ENCODE measurements at regions not wholly inside any gene's neighbourhood (a gene's known extent, or its start where the extent isn't known, plus 50 kb on each side); places are given as distances from the start of the nearest gene placed in this dataset.

GRCh38 chr20:51091406-51092195 lies 68.7 kb upstream of the KCNG1 start:
- H3K27me3 ChIP-seq, result peaks cover 0 to 98% (median 90%) of the 10 kb centered on the region in 7 donors
- intact Hi-C loops (cut with DNase I), result no loop called here
- WGBS, 2 donors, result 30 to 31% methylated on average over 12 of the region's 12 CpGs
- peaks cover 0 to 2% (median 0%) of the 10 kb centered on the region in 9 donors for H3K4me1 ChIP-seq
- no peaks in the 10 kb centered on the region for H3K9me3 ChIP-seq
- no peak for ATAC-seq
- TF ChIP-seq CTCF (IDR thresholded peaks at IDR 0.05), result no peak
- H3K36me3 ChIP-seq, result no peaks in the 10 kb centered on the region
- no peak overlapping the region for H3K4me3 ChIP-seq
- no peak for DNase-seq
- no peak overlapping the region for H3K27ac ChIP-seq

GRCh38 chr20:51089840-51090239 lies 66.9 kb upstream of the KCNG1 start:
- intact Hi-C loops (cut with DNase I), result no loop called here
- Histone ChIP-seq H3K4me3 (no peak overlapping the region), H3K9me3 (no peaks in the 10 kb centered on the region), H3K27ac (no peak overlapping the region), H3K27me3 (peaks cover 0 to 97% (median 87%) of the 10 kb centered on the region in 7 donors), H3K4me1 (peaks cover 0 to 2% (median 0%) of the 10 kb centered on the region in 9 donors), H3K36me3 (no peaks in the 10 kb centered on the region)
- DNase-seq (no peak), ATAC-seq (no peak)
- 77 to 85% methylated on average over 1 of the region's 1 CpG for WGBS, 2 donors
- no peak for TF ChIP-seq CTCF (IDR thresholded peaks at IDR 0.05)

- ATAC-seq, result no peak
- no peak for TF ChIP-seq CTCF (IDR thresholded peaks at IDR 0.05)
- intact Hi-C loops (cut with DNase I), result no loop called here
- peaks cover 0 to 98% (median 84%) of the 10 kb centered on the region in 7 donors for H3K27me3 ChIP-seq
- no peak overlapping the region for H3K4me3 ChIP-seq
- WGBS, 2 donors, result 70 to 72% methylated on average over 8 of the region's 8 CpGs
- no peaks in the 10 kb centered on the region for H3K36me3 ChIP-seq
- no peak for DNase-seq
- H3K9me3 ChIP-seq, result no peaks in the 10 kb centered on the region
- no peak overlapping the region for H3K27ac ChIP-seq
- peaks cover 0 to 2% (median 0%) of the 10 kb centered on the region in 9 donors for H3K4me1 ChIP-seq
Observed at GRCh38 chr20:51089272-51089781, 66.4 kb upstream of the KCNG1 start.

GRCh38 chr20:51087266-51087665 lies 64.4 kb upstream of the KCNG1 start:
- intact Hi-C loops (cut with DNase I), result no loop called here
- Histone ChIP-seq H3K27ac (no peak overlapping the region), H3K27me3 (peaks cover 0 to 98% (median 81%) of the 10 kb centered on the region in 7 donors), H3K9me3 (no peaks in the 10 kb centered on the region), H3K4me1 (peaks cover 0 to 2% (median 0%) of the 10 kb centered on the region in 9 donors), H3K36me3 (no peaks in the 10 kb centered on the region), H3K4me3 (no peak overlapping the region)
- ATAC-seq (no peak), DNase-seq (no peak)
- WGBS, 2 donors, result 43 to 49% methylated on average over 4 of the region's 4 CpGs
- TF ChIP-seq CTCF (IDR thresholded peaks at IDR 0.05), result no peak

All from heart right ventricle (tissue), 16 donors.